Right cardiac atrium (tissue), 5 donors: ENCODE measurements at regions not wholly inside any gene's neighbourhood (a gene's known extent, or its start where the extent isn't known, plus 50 kb on each side); places are given as distances from the start of the nearest gene placed in this dataset.

Experiments used
- ATAC-seq, 2 donors: fragments of 200-7000 bp; cut with Tn5 transposase; one replicate each; pipeline versions ENCODE4 v1.8.0 to v1.9.1; 2020; ENCODE audit warnings: moderate library complexity in 2 of 2, mild to moderate bottlenecking in 1 of 2
- DNase-seq, 3 donors: peaks; one replicate each; pipeline ENCODE4 v3.0.0-alpha.2; 2020
- H3K27ac ChIP-seq: one replicate; pipeline ENCODE4 v1.5.1; 2013; ENCODE audit warnings: mild to moderate bottlenecking, low read length, control low read depth, moderate library complexity
- H3K27me3 ChIP-seq: one replicate; pipeline ENCODE4 v1.6.1; 2013; ENCODE audit not compliant: control insufficient read depth, insufficient read depth
- H3K4me1 ChIP-seq: one replicate; pipeline ENCODE4 v1.6.1; 2013; ENCODE audit warnings: low read length; ENCODE audit not compliant: control insufficient read depth, insufficient read depth
- H3K4me3 ChIP-seq: one replicate; pipeline ENCODE4 v1.5.1; 2013; ENCODE audit warnings: low read length, control low read depth
- H3K9me3 ChIP-seq: one replicate; pipeline ENCODE4 v1.6.1; 2013; ENCODE audit warnings: low read length; ENCODE audit not compliant: control insufficient read depth
- WGBS: extraction: QIAGEN DNeasy Blood & Tissue Kit; methylation state at CpG from one replicate; pipeline ENCODE4 v1.1.7; 2013; 5-methylcytosine and 5-hydroxymethylcytosine counted together
- intact Hi-C, 4 donors: fragments of 100-400 bp; cut with DNase I; formaldehyde crosslinking; loops; one replicate each; pipeline versions ENCODE4 v1.11.0 to v1.14.0; 2022 to 2023
- donor health status: healthy with polysubstance abuse.
- donor health status: DM: no; HTN: yes; CAD: no.
- donor health status: DM: no; HTN: no; CAD: no.
- donor health status: DM: no; HTN: yes; CAD: no; lungs with severe emphysema.
- donor health status: DM: yes; HTN: yes; CAD: no.

DNA sequence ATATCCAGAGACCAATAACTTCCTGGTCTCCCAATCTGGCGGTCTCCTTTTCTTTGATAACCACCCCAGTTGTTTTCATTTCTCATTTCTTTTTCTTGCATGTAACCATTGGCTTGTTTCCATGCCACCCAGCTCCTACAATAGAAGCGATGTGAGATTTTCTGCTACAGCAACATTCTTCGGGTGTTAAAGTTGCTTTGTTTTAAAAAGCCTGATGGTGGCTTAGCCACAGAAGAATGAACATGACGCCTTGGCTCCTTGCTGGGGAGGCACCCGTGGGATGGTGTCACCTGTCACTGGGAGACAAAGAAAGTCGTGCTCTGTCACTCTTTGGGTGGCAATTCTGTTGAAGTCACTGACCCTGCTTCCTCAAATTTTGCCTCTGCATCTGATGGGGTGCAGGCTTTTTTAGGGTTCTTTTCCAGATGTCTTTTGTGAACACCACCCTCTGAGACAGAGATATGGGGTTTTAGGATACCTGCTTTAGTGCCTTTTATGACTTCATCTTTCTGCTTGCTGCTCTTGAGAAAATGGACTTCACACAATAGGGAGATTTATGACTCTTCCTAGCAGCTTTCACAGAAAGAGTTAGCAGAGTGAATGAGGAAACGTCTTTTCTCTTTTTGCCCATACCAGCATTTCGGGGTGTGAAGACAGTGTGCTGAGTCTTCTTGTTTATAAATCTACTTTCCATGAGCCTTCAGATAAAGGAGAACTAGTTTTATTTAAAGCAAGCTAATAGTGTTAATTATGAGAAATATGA lies 265.3 kb upstream of the TBX3 start:
- ATAC-seq (no peak), DNase-seq (no peak)
- Histone ChIP-seq H3K4me3 (no peak overlapping the region), H3K27ac (no peak overlapping the region), H3K27me3 (no peaks in the 10 kb centered on the region), H3K9me3 (no peaks in the 10 kb centered on the region), H3K4me1 (peaks cover 2% of the 10 kb centered on the region)
- WGBS = 83% methylated on average over 8 of the region's 8 CpGs
- intact Hi-C loops = no loop called here

DNA sequence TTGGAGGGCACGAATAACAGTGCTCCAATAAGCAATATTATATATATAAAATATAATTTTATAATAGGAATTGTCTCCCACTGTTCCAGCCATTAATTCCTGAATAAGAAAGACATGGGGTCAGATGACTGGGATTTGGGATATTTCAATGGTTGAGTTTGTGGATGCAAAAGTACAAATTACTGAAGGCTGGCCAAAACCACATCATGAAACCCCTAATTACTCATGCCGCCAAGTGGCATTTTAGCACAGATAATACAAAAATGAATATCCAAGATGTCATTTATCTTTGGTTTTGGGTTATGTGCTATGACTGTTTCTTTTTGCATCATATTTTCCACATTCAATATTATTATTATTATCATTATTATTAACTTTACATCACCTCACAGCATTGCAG lies 261.4 kb upstream of the TBX3 start:
- ATAC-seq (no peak), DNase-seq (no peak)
- no peaks in the 10 kb centered on the region for H3K27me3 ChIP-seq
- no peak overlapping the region for H3K27ac ChIP-seq
- intact Hi-C loops = no loop called here
- H3K4me1 ChIP-seq = no peaks in the 10 kb centered on the region
- WGBS = 93% methylated on average over 2 of the region's 2 CpGs
- H3K4me3 ChIP-seq = no peak overlapping the region
- H3K9me3 ChIP-seq = no peaks in the 10 kb centered on the region

DNA sequence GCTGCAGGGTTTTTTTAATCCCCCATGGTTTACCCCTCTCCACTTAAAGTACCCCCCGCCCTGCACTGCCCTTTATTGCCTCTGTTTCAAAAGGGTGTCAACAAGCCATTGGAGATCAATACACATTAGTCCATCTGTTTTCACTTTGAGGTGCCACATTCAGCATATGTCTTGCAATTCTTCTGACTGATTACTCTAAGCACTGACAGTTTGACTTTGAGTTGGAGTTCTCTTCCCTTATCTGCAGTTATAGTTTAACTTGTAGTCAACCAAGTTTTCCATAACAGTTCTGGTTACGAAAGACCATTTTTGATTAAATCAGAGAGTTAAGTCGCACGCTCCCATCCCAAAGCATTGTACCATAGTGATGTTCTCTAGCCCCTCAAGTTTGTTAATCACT lies 260.8 kb upstream of the TBX3 start:
- no peak overlapping the region for H3K4me3 ChIP-seq
- H3K27me3 ChIP-seq = no peaks in the 10 kb centered on the region
- peaks cover 2% of the 10 kb centered on the region for H3K9me3 ChIP-seq
- WGBS = 88% methylated on average over 4 of the region's 4 CpGs
- H3K27ac ChIP-seq = no peak overlapping the region
- DNase-seq (no peak), ATAC-seq (no peak)
- intact Hi-C loops = no loop called here
- no peaks in the 10 kb centered on the region for H3K4me1 ChIP-seq

DNA sequence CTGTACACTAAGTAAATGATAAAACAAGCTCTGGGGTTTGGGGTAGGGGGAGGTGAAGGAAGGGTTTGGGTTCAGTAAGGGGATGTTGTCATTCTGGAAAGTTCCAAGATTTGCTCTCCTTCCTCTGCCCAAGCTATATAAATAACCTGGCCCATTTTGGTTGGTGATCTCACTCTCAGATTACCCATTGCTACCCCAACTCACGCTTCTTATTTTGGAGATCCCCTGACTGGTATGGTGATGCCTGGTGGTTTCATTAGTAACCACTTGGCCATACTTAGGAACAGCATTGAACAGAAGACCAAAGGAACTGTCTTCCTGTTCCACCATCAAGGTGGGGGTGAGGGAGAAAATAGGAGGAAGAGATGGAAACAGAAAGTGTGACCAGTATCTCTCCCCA lies 259.6 kb upstream of the TBX3 start:
- H3K9me3 ChIP-seq = peaks cover 2% of the 10 kb centered on the region
- DNase-seq (no peak), ATAC-seq (no peak)
- WGBS = 90% methylated on average over 1 of the region's 1 CpG
- no peak overlapping the region for H3K4me3 ChIP-seq
- intact Hi-C loops = no loop called here
- H3K27ac ChIP-seq = no peak overlapping the region
- H3K27me3 ChIP-seq = no peaks in the 10 kb centered on the region
- no peaks in the 10 kb centered on the region for H3K4me1 ChIP-seq

DNA sequence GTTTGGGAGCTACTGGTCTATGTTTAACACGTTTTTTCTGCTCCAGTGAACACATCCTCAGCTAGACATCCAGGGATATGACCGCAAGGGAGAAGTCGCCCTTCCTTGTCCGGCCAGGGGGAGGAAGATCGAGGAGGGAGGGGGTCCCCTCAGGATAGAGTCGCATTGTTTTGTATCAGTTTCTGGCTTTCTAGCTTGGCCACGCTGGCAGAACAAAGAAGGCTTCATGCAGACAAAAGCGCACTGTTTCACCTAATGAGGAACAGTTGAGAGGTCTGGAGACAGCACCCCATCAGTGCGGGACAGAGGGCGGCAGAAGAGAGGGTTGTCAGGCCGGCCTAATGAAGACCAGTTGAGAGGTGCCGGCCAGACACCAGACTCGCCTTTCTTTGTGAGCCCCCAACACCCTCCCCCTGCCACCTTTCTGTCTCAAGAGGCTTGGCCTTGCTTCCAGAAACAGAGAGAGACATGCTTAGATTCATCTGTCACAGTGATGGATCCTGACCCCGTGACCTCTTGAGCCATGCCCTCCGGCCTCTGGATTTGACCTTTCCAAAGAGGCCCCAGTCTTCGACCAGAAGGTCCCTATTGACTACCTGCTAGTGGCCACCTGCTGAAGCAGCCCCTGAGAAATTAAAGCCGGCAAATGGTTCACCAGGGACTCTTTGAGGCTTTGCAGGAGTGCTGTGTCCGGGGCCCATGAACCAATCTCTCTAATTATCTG lies 254.7 kb upstream of the TBX3 start:
- WGBS = 86% methylated on average over 18 of the region's 18 CpGs

DNA sequence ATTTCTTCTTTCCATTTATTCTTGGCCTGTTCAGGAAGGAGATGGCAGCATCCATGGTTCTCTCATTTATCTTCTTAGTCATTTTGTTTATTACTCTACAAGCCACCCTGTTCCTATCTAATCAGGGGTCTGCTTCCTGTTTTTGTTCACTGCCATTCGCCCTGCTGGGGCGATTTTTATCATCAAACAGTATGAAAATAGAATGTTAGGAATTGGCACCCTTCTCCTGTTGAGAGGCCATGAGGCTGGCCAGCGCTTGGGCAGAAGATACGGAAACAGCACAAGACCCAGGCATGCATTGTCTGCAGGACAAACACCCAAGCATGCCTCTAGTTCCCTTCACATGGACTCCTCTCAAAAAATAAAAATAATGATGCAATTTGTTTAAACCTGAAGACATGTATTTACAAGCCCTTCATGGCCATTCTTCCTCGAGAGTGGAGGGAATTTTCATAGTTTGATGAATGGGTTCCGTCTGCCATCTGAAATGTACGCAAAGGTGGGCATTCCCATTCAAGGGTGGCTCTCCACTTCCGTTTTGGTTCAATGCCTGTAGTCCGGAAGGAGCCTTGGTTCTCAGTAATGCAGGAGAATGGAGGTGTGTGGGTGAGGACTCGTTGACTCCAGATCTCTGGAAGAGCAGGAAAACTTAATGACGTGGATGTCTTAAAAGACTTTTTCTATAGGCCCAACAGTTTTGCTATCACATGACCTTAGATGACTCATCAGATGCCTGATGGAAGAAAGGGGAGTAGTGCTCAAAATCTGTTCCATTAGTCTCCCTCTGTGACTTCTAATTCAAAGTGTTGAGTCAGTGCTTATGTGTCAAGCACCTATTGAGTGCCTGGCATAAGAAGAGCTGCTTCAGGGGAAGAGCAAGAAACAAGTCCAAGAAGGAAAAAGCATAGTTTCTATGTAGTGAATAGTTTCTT lies 252.4 kb upstream of the TBX3 start:
- DNase-seq = no peak
- no peak overlapping the region for H3K27ac ChIP-seq
- no peak for ATAC-seq
- H3K27me3 ChIP-seq = no peaks in the 10 kb centered on the region
- no peaks in the 10 kb centered on the region for H3K4me1 ChIP-seq
- peaks cover 2% of the 10 kb centered on the region for H3K9me3 ChIP-seq
- WGBS = 64% methylated on average over 11 of the region's 11 CpGs
- H3K4me3 ChIP-seq = no peak overlapping the region
- intact Hi-C loops = no loop called here

More for the DNA sequence above, 254.7 kb upstream of the TBX3 start:
- H3K4me1 ChIP-seq = no peaks in the 10 kb centered on the region
- H3K27me3 ChIP-seq = no peaks in the 10 kb centered on the region
- peaks cover 2% of the 10 kb centered on the region for H3K9me3 ChIP-seq
- no peak overlapping the region for H3K4me3 ChIP-seq
- no peak for DNase-seq
- no peak overlapping the region for H3K27ac ChIP-seq
- ATAC-seq = no peak
- intact Hi-C loops = no loop called here

DNA sequence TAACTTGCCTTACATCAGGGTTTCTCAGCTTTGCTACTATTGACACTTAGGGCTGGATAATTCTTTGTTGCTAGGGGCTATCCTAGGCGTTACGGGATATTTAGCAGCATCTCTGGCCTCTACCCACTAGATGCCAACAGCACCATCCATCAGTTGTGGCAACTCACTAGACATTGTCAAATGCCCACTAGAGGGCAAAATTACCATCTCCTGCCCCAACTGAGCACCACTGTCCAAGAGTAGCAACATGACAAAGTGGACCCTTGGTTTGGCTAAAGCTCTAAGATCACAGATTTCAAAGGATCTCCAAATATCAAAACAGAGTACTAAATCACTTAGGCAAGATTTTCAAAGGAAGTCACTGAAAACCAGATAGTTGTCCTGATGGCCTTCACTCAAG lies 251.7 kb upstream of the TBX3 start:
- ATAC-seq (no peak), DNase-seq (no peak)
- Histone ChIP-seq H3K27ac (no peak overlapping the region), H3K27me3 (no peaks in the 10 kb centered on the region), H3K9me3 (peaks cover 2% of the 10 kb centered on the region), H3K4me1 (no peaks in the 10 kb centered on the region), H3K4me3 (no peak overlapping the region)
- WGBS = over 99% methylated on average over 2 of the region's 2 CpGs
- intact Hi-C loops = no loop called here

DNA sequence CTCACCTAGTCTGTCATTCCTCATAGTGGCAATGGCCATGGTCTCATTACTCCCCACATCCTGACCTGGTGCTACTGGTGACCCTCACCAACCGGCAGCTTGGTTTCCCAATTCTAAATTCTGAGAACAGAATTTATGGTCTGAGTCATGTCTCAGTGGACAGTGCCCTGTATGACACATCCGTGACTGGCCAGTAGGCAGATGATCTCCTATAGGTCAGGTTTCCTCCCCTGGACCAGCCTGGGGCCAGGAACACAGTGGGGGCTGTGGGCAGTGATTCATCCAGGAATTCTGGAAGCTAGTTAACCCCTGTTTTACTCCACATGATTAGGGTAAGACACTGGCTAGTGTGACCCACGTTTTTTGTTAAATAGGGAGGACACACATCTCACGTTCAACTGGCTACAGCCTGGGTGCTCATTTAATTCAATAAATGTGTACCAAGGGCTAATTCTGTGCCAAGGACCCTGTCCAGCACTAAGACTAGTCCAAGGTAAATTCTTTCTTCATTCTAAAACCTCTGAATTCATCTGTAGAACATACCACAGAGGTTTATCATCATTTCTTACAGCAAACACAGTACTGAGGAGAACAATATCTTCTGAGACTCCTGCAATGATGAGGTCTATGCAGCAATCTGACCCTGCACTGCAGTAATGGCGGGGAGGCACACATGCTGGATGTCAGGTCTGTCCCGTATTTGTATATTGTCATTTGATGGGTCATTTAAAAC lies 249.6 kb upstream of the TBX3 start:
- intact Hi-C loops = no loop called here
- H3K9me3 ChIP-seq = no peaks in the 10 kb centered on the region
- H3K4me3 ChIP-seq = no peak overlapping the region
- no peaks in the 10 kb centered on the region for H3K4me1 ChIP-seq
- H3K27me3 ChIP-seq = no peaks in the 10 kb centered on the region
- WGBS = 74% methylated on average over 6 of the region's 6 CpGs
- H3K27ac ChIP-seq = no peak overlapping the region
- no peak for DNase-seq
- ATAC-seq = no peak

DNA sequence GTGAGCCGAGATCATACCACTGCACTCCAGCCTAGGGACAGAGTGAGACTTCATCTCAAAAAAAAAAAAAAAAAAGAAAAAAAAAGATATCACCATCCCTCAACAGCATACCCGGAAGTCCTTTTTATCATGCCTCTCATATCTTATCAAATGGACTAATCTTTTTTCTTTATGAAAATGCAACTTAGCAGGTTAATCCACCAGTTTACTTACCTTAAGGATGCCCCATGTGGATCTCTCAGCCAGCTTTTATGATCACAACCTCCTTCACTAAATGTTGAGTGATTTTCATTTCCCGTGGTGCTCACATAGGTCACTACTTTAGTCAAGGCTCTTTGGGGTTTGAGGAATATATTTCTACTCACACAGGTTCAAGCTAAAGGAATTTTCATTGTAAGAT lies 248.8 kb upstream of the TBX3 start:
- Histone ChIP-seq H3K4me1 (no peaks in the 10 kb centered on the region), H3K27me3 (no peaks in the 10 kb centered on the region), H3K9me3 (no peaks in the 10 kb centered on the region), H3K27ac (no peak overlapping the region), H3K4me3 (no peak overlapping the region)
- no peak for DNase-seq
- 82% methylated on average over 2 of the region's 3 CpGs for WGBS
- intact Hi-C loops = no loop called here
- no peak for ATAC-seq

DNA sequence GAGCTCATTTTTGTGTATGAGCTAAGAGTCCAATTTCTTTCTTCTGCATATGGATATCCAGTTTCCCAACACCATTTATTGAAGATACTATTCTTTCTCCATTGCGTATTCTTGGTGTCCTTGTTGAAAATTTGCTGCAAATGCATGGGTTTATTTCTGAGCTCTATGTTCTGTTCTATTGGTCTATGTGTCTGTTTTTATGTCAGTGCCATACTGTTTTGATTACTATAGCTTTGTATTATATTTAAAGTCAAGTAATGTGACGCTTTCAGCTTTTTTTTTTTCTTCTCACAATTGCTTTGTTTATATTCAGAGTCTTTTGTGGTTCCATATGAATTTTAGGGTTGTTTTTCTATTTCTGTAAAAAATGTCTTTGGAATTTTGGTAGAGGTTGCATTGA lies 247.1 kb upstream of the TBX3 start:
- no peaks in the 10 kb centered on the region for H3K4me1 ChIP-seq
- no peaks in the 10 kb centered on the region for H3K27me3 ChIP-seq
- DNase-seq (no peak), ATAC-seq (no peak)
- 93% methylated on average over 2 of the region's 2 CpGs for WGBS
- no peaks in the 10 kb centered on the region for H3K9me3 ChIP-seq
- H3K27ac ChIP-seq = no peak overlapping the region
- no peak overlapping the region for H3K4me3 ChIP-seq
- intact Hi-C loops = no loop called here
